ENCODE measurements at regions not wholly inside any gene's neighbourhood (a gene's known extent, or its start where the extent isn't known, plus 50 kb on each side); places are given as distances from the start of the nearest gene placed in this dataset.

DNA sequence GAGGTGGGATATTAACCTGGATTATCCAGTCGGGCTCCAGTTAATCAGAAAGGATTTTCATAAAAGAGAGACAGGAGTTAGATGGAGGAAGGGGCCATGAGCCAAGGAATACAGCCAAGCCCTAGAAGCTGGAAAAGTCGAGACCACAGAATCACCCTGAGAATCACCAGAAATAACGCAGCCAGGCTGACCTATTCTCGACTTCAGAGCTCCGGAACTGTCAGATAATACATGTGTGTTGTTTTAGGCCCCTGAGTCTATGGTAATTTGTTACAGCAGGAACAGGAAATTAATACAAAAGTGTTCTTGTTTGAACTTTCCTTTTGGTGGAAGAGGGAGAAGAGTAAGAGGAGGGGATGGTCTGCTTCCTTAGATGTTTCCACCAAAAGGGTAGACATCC, 208.1 kb downstream of the JCAD start:
- Histone ChIP-seq H3K4me1 (ENCODE audit: control insufficient read depth, insufficient read depth, low read length) (no peaks in the 10 kb centered on the region), H3K36me3 (ENCODE audit: control insufficient read depth, insufficient read depth, low read length) (no peaks in the 10 kb centered on the region), H3K9ac (ENCODE audit: low read length) (no peak overlapping the region), H3K4me3 (ENCODE audit: low read depth, low read length) (no peak overlapping the region), H3K27me3 (ENCODE audit: control insufficient read depth, insufficient read depth, low read length) (no peaks in the 10 kb centered on the region), H3K9me3 (ENCODE audit: control insufficient read depth, insufficient read depth, low read depth, low read length) (no peaks in the 10 kb centered on the region), H3K27ac (ENCODE audit: low read depth, low read length) (no peak overlapping the region)

DNA sequence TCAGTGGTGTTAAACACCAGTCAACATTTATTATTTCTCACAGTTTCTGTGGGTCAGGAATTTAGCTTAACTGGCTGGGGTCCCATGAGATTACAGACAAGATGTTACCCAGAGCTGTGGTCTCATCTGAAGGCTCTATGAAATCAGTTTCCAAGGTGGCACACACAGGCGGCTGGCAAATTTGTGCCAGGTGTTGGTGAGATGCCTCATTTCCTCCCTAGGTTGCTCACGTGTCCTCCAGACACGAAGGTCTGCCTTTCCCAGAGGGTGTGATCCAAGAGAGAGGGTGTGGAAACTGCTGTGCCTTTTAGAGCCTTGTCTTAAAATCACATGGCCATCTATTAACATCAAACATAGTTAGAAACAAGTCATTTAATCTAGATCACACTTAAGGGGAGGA, 209.0 kb downstream of the JCAD start:
- Histone ChIP-seq H3K36me3 (ENCODE audit: control insufficient read depth, insufficient read depth, low read length) (no peaks in the 10 kb centered on the region), H3K9ac (ENCODE audit: low read length) (no peak overlapping the region), H3K4me3 (ENCODE audit: low read depth, low read length) (no peak overlapping the region), H3K9me3 (ENCODE audit: control insufficient read depth, insufficient read depth, low read depth, low read length) (no peaks in the 10 kb centered on the region), H3K27ac (ENCODE audit: low read depth, low read length) (no peak overlapping the region), H3K27me3 (ENCODE audit: control insufficient read depth, insufficient read depth, low read length) (no peaks in the 10 kb centered on the region), H3K4me1 (ENCODE audit: control insufficient read depth, insufficient read depth, low read length) (no peaks in the 10 kb centered on the region)

DNA sequence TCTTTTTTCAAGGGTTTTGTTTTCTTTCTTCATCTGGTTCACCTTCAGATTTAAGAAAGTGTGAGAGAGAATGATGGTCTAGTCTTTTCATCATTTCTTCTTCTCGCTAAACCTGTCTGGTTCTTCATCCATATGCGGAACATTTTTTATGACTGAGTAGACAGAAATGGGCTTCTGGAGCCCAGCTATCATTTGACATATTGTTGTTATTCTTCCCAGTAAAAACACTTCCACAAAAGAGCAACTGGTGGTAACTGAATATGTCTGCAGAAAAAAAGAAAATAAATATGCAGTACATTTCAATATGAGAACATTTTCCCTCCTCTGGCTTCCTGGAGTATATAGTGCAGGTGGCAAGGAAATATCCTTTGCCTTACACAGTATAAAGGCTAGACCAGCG, 209.5 kb downstream of the JCAD start:
- Histone ChIP-seq H3K27me3 (ENCODE audit: control insufficient read depth, insufficient read depth, low read length) (no peaks in the 10 kb centered on the region), H3K36me3 (ENCODE audit: control insufficient read depth, insufficient read depth, low read length) (no peaks in the 10 kb centered on the region), H3K9me3 (ENCODE audit: control insufficient read depth, insufficient read depth, low read depth, low read length) (peaks cover 3% of the 10 kb centered on the region; the same call in 1 of the 2 replicates), H3K27ac (ENCODE audit: low read depth, low read length) (no peak overlapping the region), H3K9ac (ENCODE audit: low read length) (no peak overlapping the region), H3K4me1 (ENCODE audit: control insufficient read depth, insufficient read depth, low read length) (no peaks in the 10 kb centered on the region), H3K4me3 (ENCODE audit: low read depth, low read length) (no peak overlapping the region)

DNA sequence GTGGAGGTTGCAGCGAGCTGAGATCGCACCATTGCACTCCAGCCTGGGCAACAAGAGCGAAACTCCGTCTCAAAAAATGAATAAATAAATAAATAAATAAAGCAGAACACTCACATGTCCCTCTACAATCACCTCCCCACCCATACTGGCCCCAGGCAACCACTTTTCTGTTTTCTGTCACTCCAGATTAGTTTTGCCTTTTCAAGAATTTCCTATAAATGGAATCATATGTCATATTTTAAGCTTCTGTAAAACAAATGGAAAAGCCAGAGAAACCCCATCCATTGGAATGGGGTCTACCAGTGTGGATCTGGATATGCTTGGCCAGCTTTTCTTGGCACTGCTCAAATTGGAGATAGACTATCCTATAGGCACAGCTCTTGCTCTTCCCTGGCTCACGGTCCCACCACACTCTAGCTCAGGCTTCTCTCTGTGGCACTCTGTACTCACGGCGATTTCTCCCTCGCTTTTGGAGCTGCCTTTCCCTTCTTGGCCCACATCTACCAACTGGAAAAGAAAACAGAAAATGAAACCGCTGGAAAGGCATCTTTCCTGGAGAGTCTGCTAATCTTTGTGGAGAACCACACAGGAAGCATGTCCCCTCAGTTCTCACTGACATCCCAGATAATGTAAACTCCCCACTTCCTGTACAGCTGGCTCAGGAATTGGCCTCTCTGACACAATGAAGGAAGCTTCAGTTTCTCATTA, 210.1 kb downstream of the JCAD start:
- H3K9me3 ChIP-seq (ENCODE audit: control insufficient read depth, insufficient read depth, low read depth, low read length): peaks cover 7% of the 10 kb centered on the region; the same call in 1 of the 2 replicates
- H3K36me3 ChIP-seq (ENCODE audit: control insufficient read depth, insufficient read depth, low read length): no peaks in the 10 kb centered on the region
- no peak overlapping the region for H3K4me3 ChIP-seq (ENCODE audit: low read depth, low read length)
- H3K9ac ChIP-seq (ENCODE audit: low read length): no peak overlapping the region
- no peaks in the 10 kb centered on the region for H3K27me3 ChIP-seq (ENCODE audit: control insufficient read depth, insufficient read depth, low read length)
- H3K4me1 ChIP-seq (ENCODE audit: control insufficient read depth, insufficient read depth, low read length): no peaks in the 10 kb centered on the region
- H3K27ac ChIP-seq (ENCODE audit: low read depth, low read length): no peak overlapping the region

DNA sequence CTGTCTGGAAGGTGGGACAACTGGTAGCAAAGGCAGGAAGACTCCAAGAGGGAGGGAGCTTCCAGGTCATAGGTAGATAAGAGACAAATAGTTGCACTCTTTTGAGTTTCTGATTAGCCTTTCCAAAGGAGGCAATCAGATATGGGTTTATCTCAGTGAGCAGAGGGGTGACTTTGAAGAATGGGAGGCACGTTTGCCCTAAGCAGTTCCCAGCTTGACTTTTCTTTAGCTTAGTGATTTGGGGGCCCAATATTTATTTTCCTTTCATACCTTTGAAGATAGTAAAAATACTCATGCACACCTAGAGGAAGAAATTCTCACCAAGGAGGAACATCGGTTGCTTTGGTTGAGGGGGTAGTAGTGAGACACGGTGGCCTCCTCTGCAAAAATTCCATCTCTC, 212.1 kb upstream of the SVIL start:
- H3K36me3 ChIP-seq (ENCODE audit: control insufficient read depth, insufficient read depth, low read length): no peaks in the 10 kb centered on the region
- peaks cover 7% of the 10 kb centered on the region; the same call in 1 of the 2 replicates for H3K9me3 ChIP-seq (ENCODE audit: control insufficient read depth, insufficient read depth, low read depth, low read length)
- no peak overlapping the region for H3K27ac ChIP-seq (ENCODE audit: low read depth, low read length)
- H3K27me3 ChIP-seq (ENCODE audit: control insufficient read depth, insufficient read depth, low read length): no peaks in the 10 kb centered on the region
- no peak overlapping the region for H3K4me3 ChIP-seq (ENCODE audit: low read depth, low read length)
- no peaks in the 10 kb centered on the region for H3K4me1 ChIP-seq (ENCODE audit: control insufficient read depth, insufficient read depth, low read length)
- no peak overlapping the region for H3K9ac ChIP-seq (ENCODE audit: low read length)

DNA sequence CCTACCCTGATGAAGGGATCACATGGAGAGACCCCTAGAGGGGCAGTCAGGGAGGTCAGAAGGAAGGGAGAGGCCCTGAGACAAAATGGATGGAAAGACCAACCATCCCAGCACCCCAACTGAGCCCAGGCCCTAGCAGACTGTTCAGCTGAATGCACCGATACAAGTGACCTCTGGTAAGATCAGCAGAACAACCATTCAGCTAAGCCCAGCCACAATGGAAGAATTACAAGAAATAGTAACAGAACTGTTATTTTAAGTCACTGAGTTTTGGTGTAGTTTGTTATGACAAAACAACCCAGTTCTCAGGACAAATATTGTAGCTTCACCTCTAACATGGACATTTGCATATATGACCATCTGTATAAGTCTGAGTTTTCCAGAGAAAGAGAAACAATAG, 210.4 kb upstream of the SVIL start:
- no peak overlapping the region for H3K27ac ChIP-seq (ENCODE audit: low read depth, low read length)
- no peak overlapping the region for H3K4me3 ChIP-seq (ENCODE audit: low read depth, low read length)
- H3K9ac ChIP-seq (ENCODE audit: low read length): no peak overlapping the region
- no peaks in the 10 kb centered on the region for H3K36me3 ChIP-seq (ENCODE audit: control insufficient read depth, insufficient read depth, low read length)
- H3K4me1 ChIP-seq (ENCODE audit: control insufficient read depth, insufficient read depth, low read length): no peaks in the 10 kb centered on the region
- H3K9me3 ChIP-seq (ENCODE audit: control insufficient read depth, insufficient read depth, low read depth, low read length): peaks cover 7% of the 10 kb centered on the region; the same call in 1 of the 2 replicates
- no peaks in the 10 kb centered on the region for H3K27me3 ChIP-seq (ENCODE audit: control insufficient read depth, insufficient read depth, low read length)

DNA sequence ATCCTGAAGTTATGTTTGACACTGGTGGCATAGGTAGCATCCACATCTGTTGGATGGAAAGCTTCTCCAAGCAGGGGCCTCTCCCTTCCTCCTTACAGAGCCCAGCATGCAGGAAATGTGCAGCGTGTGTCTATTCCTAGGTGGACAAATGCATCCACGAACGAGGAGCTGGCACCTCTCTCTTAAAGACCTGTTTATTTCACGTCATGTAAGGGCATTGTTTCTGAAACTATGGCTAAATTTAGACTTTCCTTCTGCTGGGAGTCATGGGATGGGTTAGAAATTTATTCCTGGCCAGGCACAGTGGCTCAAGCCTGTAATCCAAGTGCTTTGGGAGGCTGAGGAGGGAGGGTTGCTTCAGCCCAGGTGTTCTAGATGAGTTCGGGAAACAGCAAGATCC, 208.4 kb upstream of the SVIL start:
- Histone ChIP-seq H3K4me1 (ENCODE audit: control insufficient read depth, insufficient read depth, low read length) (0 out of 2 replicates have a peak, but pooled peaks cover 7% of the 10 kb centered on the region), H3K4me3 (ENCODE audit: low read depth, low read length) (no peak overlapping the region), H3K27me3 (ENCODE audit: control insufficient read depth, insufficient read depth, low read length) (no peaks in the 10 kb centered on the region), H3K9ac (ENCODE audit: low read length) (no peak overlapping the region), H3K9me3 (ENCODE audit: control insufficient read depth, insufficient read depth, low read depth, low read length) (peaks cover 7% of the 10 kb centered on the region; the same call in 1 of the 2 replicates), H3K27ac (ENCODE audit: low read depth, low read length) (no peak overlapping the region), H3K36me3 (ENCODE audit: control insufficient read depth, insufficient read depth, low read length) (no peaks in the 10 kb centered on the region)

DNA sequence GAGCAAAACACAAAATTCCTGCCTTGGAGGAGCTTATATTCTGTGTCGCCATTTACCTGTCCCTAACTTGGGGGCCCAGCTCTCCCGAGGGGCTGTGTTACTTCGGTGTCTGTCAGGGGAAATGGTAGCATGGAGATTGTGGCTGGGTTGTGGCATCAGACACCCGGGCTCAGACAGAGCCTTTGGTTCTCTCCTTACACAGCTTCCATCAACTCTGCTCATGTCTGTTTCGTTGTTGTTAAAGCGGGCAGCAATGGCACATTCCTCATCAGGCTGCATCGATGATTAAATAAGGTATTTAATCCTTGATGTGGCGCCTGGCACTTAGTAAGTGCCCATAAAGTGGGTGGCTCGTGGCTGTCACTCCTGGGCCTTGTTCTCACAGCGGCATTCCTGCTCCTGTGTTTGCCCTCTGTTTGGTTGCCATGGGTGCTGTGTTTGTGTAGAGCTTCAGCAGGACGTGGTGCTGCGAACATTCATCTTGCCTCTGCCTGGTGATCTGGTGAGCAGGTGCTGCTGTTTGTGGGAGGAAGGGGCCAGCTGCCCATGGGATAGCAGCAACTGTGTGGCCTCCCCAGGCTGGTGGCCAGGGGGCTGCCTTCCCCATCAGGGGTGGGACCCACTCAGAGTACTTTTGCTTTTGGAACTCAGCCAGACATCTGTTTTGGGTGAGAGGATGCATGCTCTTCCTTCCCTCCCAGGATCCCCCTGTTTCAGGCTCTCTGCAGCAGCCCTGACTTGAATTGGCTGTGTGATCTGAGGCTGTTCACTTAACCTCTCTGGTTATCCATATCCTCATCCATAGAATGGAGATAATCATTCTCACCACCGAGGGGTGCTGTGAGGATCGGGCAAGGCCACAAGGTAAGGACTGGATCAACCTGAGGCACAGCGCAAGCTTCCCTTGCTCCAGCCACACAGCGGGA, 207.2 kb upstream of the SVIL start:
- Histone ChIP-seq H3K4me3 (ENCODE audit: low read depth, low read length) (no peak overlapping the region), H3K9ac (ENCODE audit: low read length) (no peak overlapping the region), H3K4me1 (ENCODE audit: control insufficient read depth, insufficient read depth, low read length) (0 out of 2 replicates have a peak, but pooled peaks cover 7% of the 10 kb centered on the region), H3K27ac (ENCODE audit: low read depth, low read length) (no peak overlapping the region), H3K36me3 (ENCODE audit: control insufficient read depth, insufficient read depth, low read length) (no peaks in the 10 kb centered on the region), H3K9me3 (ENCODE audit: control insufficient read depth, insufficient read depth, low read depth, low read length) (peaks cover 7% of the 10 kb centered on the region; the same call in 1 of the 2 replicates), H3K27me3 (ENCODE audit: control insufficient read depth, insufficient read depth, low read length) (no peaks in the 10 kb centered on the region)

DNA sequence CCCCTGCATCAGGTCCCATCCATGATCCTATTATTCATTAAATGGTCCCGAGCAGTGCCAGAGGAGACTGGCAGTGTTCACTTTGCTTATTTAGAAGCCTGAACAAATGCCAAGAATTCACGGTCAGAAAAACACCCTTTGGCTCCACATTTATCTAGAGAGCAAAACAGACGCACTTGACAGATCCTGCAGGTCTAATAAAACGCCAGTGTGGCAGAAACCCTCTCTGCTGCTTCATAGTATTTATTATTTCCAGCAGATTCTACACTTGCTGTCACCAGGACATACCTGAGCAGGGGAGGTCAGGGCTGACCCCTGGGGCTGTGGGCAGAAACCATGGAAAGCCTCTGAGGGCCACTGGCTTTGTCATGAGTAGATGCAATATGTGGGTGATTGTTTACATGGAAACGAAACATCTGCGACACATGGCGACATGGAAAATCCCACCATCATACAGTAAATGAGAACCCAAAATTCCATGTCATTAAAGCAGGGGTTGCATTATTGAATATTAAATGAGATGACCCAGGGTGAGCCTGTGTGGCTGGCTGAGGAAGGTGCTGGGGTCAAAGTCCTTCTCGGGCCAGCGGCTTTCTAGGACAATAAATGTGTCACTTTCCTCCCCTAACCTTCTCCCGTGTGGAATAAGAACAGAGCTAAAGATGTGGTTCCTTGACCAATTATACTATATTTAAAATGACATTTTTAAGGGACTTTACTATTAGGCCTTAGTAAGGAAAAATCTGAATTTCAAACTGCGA, 205.9 kb upstream of the SVIL start:
- Histone ChIP-seq H3K36me3 (ENCODE audit: control insufficient read depth, insufficient read depth, low read length) (no peaks in the 10 kb centered on the region), H3K4me1 (ENCODE audit: control insufficient read depth, insufficient read depth, low read length) (0 out of 2 replicates have a peak, but pooled peaks cover 7% of the 10 kb centered on the region), H3K27ac (ENCODE audit: low read depth, low read length) (no peak overlapping the region), H3K27me3 (ENCODE audit: control insufficient read depth, insufficient read depth, low read length) (no peaks in the 10 kb centered on the region), H3K9ac (ENCODE audit: low read length) (no peak overlapping the region), H3K4me3 (ENCODE audit: low read depth, low read length) (no peak overlapping the region), H3K9me3 (ENCODE audit: control insufficient read depth, insufficient read depth, low read depth, low read length) (peaks cover 7% of the 10 kb centered on the region; the same call in 1 of the 2 replicates)

DNA sequence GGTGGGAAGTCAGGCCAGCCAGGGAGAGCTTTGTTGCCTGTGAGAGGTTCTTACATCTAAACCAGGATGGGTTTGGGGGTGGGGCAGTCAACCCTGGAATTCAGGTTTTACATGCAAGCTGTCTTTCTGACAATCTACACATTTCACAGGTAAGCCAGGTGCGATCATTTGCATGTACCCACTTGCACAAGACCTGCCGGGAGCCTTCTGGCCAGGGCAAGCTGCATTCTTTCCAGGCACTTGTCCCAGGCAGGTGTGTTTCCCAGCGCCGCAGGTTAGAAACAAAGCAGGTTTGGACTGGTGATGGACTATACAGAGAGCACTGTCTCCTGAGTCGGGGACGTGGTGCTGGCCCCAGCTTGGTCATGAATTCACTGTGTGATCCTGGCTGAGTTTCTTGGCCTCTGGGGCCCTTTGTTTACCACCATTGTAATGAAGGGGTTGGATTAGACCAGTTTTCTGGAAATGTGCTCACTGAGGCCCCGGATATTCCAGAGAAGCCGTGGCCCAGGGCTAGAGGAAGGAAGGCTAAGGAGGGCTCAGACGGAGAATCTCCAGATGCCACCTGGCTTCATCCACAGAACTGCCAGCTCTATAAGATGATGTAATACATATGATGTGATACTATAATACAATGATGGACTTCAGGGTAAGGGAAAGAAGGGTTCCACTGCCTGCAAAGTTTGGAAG, 205.2 kb upstream of the SVIL start:
- Histone ChIP-seq H3K9ac (ENCODE audit: low read length) (no peak overlapping the region), H3K27me3 (ENCODE audit: control insufficient read depth, insufficient read depth, low read length) (no peaks in the 10 kb centered on the region), H3K9me3 (ENCODE audit: control insufficient read depth, insufficient read depth, low read depth, low read length) (peaks cover 3% of the 10 kb centered on the region; the same call in 1 of the 2 replicates), H3K27ac (ENCODE audit: low read depth, low read length) (no peak overlapping the region), H3K4me1 (ENCODE audit: control insufficient read depth, insufficient read depth, low read length) (0 out of 2 replicates have a peak, but pooled peaks cover 7% of the 10 kb centered on the region), H3K4me3 (ENCODE audit: low read depth, low read length) (no peak overlapping the region), H3K36me3 (ENCODE audit: control insufficient read depth, insufficient read depth, low read length) (no peaks in the 10 kb centered on the region)

Data from HUES6 (cell line).